GM12872 (cell line): ENCODE measurements at regions not wholly inside any gene's neighbourhood (a gene's known extent, or its start where the extent isn't known, plus 50 kb on each side); places are given as distances from the start of the nearest gene placed in this dataset.

Experiments
- CTCF ChIP-seq: IDR thresholded peaks from 3 replicates; pipeline ENCODE4 v1.5.1; 2011; ENCODE audit warnings: low read depth, mild to moderate bottlenecking, low read length, moderate library complexity; ENCODE audit not compliant: insufficient read depth

DNA sequence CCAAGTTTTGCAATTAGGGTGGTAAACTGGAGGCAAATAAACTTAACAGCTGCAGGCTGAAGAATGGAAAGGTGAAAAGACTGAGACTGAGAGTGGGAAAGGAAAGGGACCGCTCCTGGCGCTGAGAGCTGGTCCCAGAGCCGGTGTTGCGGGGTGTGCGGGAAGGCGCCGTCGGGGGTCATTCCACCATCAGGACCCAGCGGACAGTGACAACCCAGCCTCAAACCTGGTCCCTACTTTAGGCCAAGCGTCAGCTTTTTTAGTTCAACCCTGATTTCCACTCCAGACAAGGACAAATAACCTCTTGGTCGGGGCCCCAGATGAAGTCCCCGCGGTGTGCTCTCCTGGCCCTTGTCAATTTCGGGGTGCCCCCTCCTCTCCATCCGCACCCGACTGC, 145.8 kb upstream of the ETS2 start:
- no peak for TF ChIP-seq CTCF

GRCh38 chr21:38660333-38661196, 145.2 kb upstream of the ETS2 start:
- TF ChIP-seq CTCF, result no peak

- no peak for TF ChIP-seq CTCF
Observed at GRCh38 chr21:38661197-38661871, 144.4 kb upstream of the ETS2 start.

DNA sequence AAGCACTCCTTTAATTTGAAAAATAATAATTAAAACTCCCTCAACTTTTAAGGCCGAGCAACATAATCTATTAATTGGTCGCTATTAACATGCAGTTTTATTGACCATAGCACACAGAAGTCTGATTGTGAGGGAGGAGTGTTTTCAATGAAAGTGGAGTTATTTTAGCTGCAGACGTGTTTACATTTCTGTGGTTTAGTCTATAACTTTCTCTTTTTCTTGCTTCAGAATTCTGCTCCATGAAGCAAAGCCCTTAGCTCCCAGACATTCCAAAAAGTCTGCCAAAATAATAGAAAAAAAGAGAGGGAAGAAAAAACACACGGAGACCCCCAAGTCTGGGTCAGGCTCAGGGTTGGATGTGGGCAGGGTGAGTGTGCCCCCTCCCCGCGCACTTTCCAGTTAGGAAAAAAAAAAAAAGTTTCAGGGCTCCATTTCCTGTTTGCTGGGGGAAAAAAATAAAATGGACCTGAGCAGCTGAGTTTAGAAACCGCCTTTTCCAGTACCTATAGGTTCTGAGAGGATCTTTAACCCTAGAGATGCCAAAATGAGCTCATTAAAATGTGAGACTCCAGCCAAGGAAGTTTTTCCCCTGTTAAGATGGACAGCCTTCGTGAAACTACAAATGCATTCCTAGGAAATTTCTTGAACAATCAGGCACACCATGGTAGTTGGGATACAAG, 143.7 kb upstream of the ETS2 start:
- TF ChIP-seq CTCF, result no peak

GRCh38 chr21:38663282-38663681, 142.4 kb upstream of the ETS2 start:
- no peak for TF ChIP-seq CTCF

GRCh38 chr21:38664315-38664714, 141.4 kb upstream of the ETS2 start:
- TF ChIP-seq CTCF, result no peak

DNA sequence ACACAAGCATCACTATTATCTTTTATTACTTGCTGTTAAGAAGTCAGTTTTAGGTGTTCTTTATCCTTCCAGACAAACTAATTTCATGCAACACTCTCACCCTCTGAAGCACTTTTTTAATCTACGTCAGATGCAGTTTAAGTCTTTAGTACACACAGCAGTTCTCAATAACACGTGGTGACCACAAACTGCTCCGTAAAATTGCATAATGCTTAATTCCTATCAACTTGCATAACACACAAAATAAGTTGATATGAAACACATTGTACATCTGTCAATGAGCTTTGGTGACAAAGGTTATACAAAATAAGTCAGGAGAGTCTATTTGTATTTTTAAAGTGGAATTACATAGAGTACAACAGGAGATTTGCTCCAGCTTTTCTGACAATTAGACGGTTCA, 140.9 kb upstream of the ETS2 start:
- TF ChIP-seq CTCF, result no peak
